ENCODE measurements at regions not wholly inside any gene's neighbourhood (a gene's known extent, or its start where the extent isn't known, plus 50 kb on each side); places are given as distances from the start of the nearest gene placed in this dataset.
"Not testable (repeated sequence)": the region's sequence is repeated elsewhere in the genome, so short reads cannot be mapped to it uniquely, and the experiment has no call there.

DNA sequence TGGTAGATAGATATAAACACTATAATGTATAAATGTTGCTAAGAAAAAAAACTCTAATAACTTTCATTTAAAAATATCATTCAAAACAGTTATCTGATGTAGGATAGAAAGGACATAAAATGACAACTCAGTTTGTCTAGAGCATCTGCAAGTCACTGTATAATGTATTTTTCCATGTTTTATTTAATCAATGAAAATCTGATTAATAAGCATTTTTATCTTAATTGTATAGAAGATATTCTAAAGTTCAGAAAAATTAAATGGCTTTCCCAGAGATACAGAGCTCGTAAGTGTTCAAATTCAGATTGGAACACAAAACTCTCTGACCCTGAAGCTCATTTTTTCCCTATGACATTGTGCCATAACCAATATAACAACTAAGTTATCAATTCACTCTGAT, 295.9 kb upstream of the DCN start:
- TF ChIP-seq, protein P1, sequence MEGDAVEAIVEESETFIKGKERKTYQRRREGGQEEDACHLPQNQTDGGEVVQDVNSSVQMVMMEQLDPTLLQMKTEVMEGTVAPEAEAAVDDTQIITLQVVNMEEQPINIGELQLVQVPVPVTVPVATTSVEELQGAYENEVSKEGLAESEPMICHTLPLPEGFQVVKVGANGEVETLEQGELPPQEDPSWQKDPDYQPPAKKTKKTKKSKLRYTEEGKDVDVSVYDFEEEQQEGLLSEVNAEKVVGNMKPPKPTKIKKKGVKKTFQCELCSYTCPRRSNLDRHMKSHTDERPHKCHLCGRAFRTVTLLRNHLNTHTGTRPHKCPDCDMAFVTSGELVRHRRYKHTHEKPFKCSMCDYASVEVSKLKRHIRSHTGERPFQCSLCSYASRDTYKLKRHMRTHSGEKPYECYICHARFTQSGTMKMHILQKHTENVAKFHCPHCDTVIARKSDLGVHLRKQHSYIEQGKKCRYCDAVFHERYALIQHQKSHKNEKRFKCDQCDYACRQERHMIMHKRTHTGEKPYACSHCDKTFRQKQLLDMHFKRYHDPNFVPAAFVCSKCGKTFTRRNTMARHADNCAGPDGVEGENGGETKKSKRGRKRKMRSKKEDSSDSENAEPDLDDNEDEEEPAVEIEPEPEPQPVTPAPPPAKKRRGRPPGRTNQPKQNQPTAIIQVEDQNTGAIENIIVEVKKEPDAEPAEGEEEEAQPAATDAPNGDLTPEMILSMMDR (IDR thresholded peaks at IDR 0.05; ENCODE audit: insufficient read depth, low read depth, low read length) = no peak
- no peak overlapping the region for H3K4me3 ChIP-seq (ENCODE audit: low read depth, low read length)
- no peak for DNase-seq (ENCODE audit: low read depth)

DNA sequence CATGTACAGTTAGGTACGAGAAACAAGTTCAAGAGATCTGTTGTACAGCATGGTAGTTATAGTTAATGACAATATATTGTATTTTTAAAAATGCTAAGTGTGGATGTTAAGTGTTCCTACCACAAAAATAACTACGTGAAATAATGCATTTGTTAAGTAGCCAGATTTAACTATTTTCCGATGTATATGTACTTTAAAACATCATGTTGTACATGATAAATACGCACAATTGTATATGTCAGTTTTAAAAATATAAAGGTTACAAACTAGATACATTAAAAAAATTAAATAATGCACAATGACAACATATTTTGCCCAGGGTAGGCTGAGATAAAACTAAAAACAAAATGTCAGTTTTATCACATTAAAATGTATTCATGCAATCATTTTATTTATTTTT, 285.1 kb upstream of the DCN start:
- no peak for DNase-seq (ENCODE audit: low read depth)
- TF ChIP-seq, protein P1 (IDR thresholded peaks at IDR 0.05; ENCODE audit: insufficient read depth, low read depth, low read length) = no peak
- H3K4me3 ChIP-seq (ENCODE audit: low read depth, low read length) = no peak overlapping the region

- DNase-seq (ENCODE audit: low read depth) = no peak
- H3K4me3 ChIP-seq (ENCODE audit: low read depth, low read length) = no peak overlapping the region
- TF ChIP-seq, protein P1 (IDR thresholded peaks at IDR 0.05; ENCODE audit: insufficient read depth, low read depth, low read length) = no peak
These were observed 278.4 kb upstream of the DCN start for GRCh38 chr12:91461061-91461460.

DNA sequence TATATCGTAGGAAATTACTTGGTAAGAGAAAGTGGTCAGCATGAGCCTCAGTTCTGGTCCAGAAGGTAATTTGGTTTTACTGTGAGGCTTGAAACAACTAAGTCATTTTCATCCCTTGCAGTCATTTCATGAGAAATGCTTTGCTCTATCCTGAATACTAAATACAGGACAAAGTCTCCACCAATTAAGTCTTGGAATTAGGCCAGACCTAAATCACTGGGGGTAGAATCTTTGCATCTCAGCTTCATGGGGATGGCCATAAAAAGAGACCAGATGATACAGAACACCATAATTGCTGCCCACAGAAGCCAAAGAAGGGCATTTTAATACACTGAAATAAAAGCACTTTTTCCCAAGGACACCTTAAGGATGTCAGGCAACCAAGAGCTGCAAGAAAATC, 277.9 kb upstream of the DCN start:
- DNase-seq (ENCODE audit: low read depth) = no peak
- TF ChIP-seq, protein P1 (IDR thresholded peaks at IDR 0.05; ENCODE audit: insufficient read depth, low read depth, low read length) = no peak

GRCh38 chr12:91455321-91455720, 272.7 kb upstream of the DCN start:
- no peak for DNase-seq (ENCODE audit: low read depth)
- H3K4me3 ChIP-seq (ENCODE audit: low read depth, low read length) = no peak overlapping the region
- TF ChIP-seq, protein P1 (IDR thresholded peaks at IDR 0.05; ENCODE audit: insufficient read depth, low read depth, low read length) = no peak

More for the DNA sequence above, 277.9 kb upstream of the DCN start:
- no peak overlapping the region for H3K4me3 ChIP-seq (ENCODE audit: low read depth, low read length)

DNA sequence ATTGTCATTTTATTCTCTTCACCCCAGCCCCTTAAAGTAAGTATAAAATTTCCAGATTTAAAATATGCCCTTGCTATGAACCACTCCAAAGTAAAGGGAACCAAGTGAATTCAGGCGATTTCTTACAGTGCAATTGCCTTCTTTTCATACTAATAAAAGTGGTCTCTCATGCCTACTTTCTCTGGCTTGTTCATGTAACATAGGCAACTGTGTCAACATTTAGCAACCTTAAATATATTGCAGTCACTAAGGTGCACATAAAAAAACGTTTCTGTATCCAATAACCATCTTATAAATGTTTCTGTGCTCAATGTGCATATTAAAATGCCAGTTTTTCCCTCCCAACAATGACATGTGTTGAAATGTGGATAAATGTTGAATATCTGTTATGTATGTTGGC, 271.6 kb upstream of the DCN start:
- TF ChIP-seq, protein P1 (IDR thresholded peaks at IDR 0.05; ENCODE audit: insufficient read depth, low read depth, low read length) = no peak
- DNase-seq (ENCODE audit: low read depth) = no peak
- H3K4me3 ChIP-seq (ENCODE audit: low read depth, low read length) = no peak overlapping the region

DNA sequence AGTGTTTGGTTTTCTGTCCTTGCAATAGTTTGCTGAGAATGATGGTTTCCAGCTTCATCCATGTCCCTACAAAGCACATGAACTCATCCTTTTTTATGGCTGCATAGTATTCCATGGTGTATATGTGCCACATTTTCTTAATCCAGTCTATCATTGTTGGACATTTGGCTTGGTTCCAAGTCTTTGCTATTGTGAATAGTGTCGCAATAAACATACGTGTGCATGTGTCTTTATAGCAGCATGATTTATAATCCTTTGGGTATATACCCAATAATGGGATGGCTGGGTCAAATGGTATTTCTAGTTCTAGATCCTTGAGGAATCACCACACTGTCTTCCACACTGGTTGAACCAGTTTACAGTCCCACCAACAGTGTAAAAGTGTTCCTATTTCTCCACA, 269.8 kb upstream of the DCN start:
- not testable (repeated sequence) for H3K4me3 ChIP-seq (ENCODE audit: low read depth, low read length); DNase-seq (ENCODE audit: low read depth)

All from fibroblast of villous mesenchyme (primary cell).